GM19452 (cell line): ENCODE measurements at regions not wholly inside any gene's neighbourhood (a gene's known extent, or its start where the extent isn't known, plus 50 kb on each side); places are given as distances from the start of the nearest gene placed in this dataset.

Source experiments
- ATAC-seq: cut with Tn5 transposase; IDR thresholded peaks from one replicate; pipeline ENCODE4 v1.9.1; 2021; ENCODE audit not compliant: unreplicated experiment

DNA sequence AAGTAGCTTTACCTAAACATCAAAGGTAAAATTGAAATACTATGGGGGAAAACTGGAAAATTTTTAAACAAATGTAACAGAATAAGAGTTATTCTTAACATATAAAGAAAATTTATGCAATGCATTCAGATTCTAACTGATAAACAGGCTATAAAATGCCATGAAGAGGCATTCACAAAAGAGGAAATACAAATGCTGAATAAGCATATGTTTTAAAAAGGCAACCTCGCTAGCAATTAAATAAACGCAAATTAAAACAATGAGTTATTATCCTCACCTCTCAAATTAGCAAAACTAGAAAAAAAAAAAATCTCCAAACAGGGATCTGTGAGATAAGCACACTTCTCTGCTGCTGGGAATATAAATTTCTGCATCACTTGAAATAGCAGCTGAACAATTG, 63.2 kb upstream of the BRINP1 start:
- no peak for ATAC-seq

- no peak for ATAC-seq
These were observed 60.1 kb upstream of the BRINP1 start for GRCh38 chr9:119429302-119429701.

GRCh38 chr9:119420231-119420630, 51.0 kb upstream of the BRINP1 start:
- ATAC-seq, result no peak
